ENCODE measurements at regions not wholly inside any gene's neighbourhood (a gene's known extent, or its start where the extent isn't known, plus 50 kb on each side); places are given as distances from the start of the nearest gene placed in this dataset.

DNA sequence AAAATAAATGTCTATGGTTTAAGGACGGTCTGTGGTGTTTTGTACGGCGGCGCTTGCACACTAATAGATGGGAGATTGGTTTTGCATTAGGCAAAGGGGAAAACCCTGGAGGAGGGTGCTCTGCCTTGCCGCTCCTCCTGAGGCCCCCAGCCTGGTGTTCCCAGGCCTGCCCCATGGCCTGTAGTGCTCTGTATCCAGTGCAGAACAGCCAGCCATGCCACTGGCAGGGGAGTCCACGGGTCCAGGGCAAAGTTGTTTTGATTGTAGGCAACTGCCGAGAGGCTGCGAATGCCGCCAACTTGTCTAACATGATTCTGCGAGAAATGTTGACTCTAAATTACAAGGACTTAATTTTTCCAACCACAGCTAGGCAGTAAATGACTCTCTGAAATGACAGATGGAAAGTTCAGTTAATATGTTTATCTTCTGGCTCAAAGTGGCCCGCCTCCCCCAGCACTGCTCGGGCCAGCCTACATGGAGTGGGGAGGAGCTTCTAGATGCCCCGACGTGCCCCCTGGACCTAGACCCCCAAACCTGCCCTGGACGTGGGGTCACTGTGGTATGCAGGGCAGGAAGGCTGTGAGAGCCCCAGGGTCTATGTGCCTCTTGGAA, 104.6 kb upstream of the GDF10 start:
- CTCF ChIA-PET = no interaction called here
- H3K27me3 Mint-ChIP-seq (ENCODE audit: unreplicated experiment) = peaks cover 5% of the 10 kb centered on the region
- H3K36me3 Mint-ChIP-seq (ENCODE audit: insufficient read depth, unreplicated experiment) = no peaks in the 10 kb centered on the region
- peaks cover under 1% of the 10 kb centered on the region for H3K9me3 Mint-ChIP-seq (ENCODE audit: low read depth, unreplicated experiment)
- no peak overlapping the region for H3K27ac Mint-ChIP-seq (ENCODE audit: unreplicated experiment)
- DNase-seq = no peak
- no TSS peak for BruUV-seq (replicated peaks)
- TF ChIP-seq, protein P1, sequence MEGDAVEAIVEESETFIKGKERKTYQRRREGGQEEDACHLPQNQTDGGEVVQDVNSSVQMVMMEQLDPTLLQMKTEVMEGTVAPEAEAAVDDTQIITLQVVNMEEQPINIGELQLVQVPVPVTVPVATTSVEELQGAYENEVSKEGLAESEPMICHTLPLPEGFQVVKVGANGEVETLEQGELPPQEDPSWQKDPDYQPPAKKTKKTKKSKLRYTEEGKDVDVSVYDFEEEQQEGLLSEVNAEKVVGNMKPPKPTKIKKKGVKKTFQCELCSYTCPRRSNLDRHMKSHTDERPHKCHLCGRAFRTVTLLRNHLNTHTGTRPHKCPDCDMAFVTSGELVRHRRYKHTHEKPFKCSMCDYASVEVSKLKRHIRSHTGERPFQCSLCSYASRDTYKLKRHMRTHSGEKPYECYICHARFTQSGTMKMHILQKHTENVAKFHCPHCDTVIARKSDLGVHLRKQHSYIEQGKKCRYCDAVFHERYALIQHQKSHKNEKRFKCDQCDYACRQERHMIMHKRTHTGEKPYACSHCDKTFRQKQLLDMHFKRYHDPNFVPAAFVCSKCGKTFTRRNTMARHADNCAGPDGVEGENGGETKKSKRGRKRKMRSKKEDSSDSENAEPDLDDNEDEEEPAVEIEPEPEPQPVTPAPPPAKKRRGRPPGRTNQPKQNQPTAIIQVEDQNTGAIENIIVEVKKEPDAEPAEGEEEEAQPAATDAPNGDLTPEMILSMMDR (IDR thresholded peaks at IDR 0.05; ENCODE audit: unreplicated experiment) = no peak
- H3K4me3 Mint-ChIP-seq (ENCODE audit: low read depth, unreplicated experiment) = no peak overlapping the region
- intact Hi-C loops (cut with micrococcal nuclease; ENCODE audit: unreplicated experiment) = loop anchor here (10.0 kb wide), 1 partner anchor 151 kb away; no protein-coding TSS in a partner anchor
- no peaks in the 10 kb centered on the region for H3K4me1 Mint-ChIP-seq (ENCODE audit: low read depth, unreplicated experiment)

DNA sequence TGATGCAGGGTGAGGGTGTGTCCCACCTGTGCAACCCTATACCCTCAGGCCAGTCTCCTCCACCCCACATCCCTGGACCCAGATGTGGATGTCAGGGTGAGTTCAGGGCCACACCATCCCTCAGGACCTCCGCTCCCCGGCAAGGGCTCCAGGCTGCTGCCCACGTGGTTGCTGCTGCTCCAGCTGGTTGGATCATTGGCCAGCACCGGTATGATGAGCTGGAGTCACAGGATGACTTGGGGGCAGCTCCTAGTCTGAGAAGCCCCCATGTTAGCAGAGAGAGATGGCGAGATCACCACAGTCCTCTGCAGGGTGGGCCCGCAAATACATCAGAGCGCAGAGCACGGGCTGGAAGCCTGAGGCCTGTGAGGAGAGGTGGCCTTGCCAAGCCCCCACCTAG, 103.3 kb upstream of the GDF10 start:
- no peaks in the 10 kb centered on the region for H3K4me1 Mint-ChIP-seq (ENCODE audit: low read depth, unreplicated experiment)

DNA sequence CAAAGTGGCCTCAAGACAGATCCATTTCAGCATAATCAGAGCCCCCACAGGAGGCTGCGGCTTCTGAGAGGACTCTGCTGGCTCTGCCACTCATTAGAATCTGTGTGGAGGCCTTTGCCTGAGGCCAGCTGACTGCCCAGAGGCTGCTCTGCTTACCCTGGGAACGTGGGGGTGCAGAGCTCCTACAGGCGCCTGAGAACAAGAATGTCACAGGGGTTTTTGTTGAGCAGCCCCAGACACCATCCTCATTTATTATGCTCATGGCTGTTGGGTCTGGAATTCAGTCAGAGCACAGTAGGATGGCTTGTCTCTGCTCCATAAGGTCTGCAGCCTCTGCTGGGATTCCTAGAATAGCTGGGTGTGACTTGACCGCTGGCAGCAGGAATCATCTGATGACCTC, 101.8 kb upstream of the GDF10 start:
- H3K9me3 Mint-ChIP-seq (ENCODE audit: low read depth, unreplicated experiment) = peaks cover 2% of the 10 kb centered on the region
- DNase-seq = no peak
- BruUV-seq (replicated peaks) = no TSS peak
- H3K36me3 Mint-ChIP-seq (ENCODE audit: insufficient read depth, unreplicated experiment) = no peaks in the 10 kb centered on the region
- intact Hi-C loops (cut with micrococcal nuclease; ENCODE audit: unreplicated experiment) = loop anchor here (10.0 kb wide), 1 partner anchor 153 kb away; no protein-coding TSS in a partner anchor
- TF ChIP-seq, protein P1 (IDR thresholded peaks at IDR 0.05; ENCODE audit: unreplicated experiment) = no peak
- H3K27ac Mint-ChIP-seq (ENCODE audit: unreplicated experiment) = no peak overlapping the region
- H3K27me3 Mint-ChIP-seq (ENCODE audit: unreplicated experiment) = peaks cover 16% of the 10 kb centered on the region
- H3K4me1 Mint-ChIP-seq (ENCODE audit: low read depth, unreplicated experiment) = no peaks in the 10 kb centered on the region
- CTCF ChIA-PET = no interaction called here
- H3K4me3 Mint-ChIP-seq (ENCODE audit: low read depth, unreplicated experiment) = no peak overlapping the region

More for the DNA sequence above, 103.3 kb upstream of the GDF10 start:
- CTCF ChIA-PET = no interaction called here
- BruUV-seq (replicated peaks) = no TSS peak
- TF ChIP-seq, protein P1 (IDR thresholded peaks at IDR 0.05; ENCODE audit: unreplicated experiment) = no peak
- Mint-ChIP-seq H3K36me3 (ENCODE audit: insufficient read depth, unreplicated experiment) (no peaks in the 10 kb centered on the region), H3K9me3 (ENCODE audit: low read depth, unreplicated experiment) (peaks cover 2% of the 10 kb centered on the region), H3K4me3 (ENCODE audit: low read depth, unreplicated experiment) (no peak overlapping the region), H3K27me3 (ENCODE audit: unreplicated experiment) (peaks cover 16% of the 10 kb centered on the region), H3K27ac (ENCODE audit: unreplicated experiment) (no peak overlapping the region)
- intact Hi-C loops (cut with micrococcal nuclease; ENCODE audit: unreplicated experiment) = loop anchor here (10.0 kb wide), 1 partner anchor 152 kb away; no protein-coding TSS in a partner anchor
- no peak for DNase-seq

DNA sequence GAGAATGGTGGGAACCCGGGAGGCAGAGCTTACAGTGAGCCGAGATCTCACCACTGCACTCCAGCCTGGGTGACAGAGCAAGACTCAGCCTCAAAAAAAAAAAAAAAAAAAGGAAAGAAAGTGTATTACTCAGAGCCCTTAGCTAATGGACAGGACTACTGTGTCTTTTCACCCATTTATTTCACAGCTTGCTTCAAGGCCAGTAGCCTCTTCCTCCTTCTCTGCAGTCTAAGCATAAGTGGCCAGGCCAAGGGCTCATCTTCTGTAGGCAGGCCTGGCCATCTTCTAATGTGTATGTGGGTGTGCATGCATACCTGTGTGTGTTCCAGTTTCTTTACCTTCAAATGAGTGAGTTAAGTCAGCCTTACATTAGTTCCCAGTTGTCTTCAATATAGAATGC, 94.8 kb upstream of the GDF10 start:
- Mint-ChIP-seq H3K9me3 (ENCODE audit: low read depth, unreplicated experiment) (peaks cover 2% of the 10 kb centered on the region), H3K27me3 (ENCODE audit: unreplicated experiment) (peaks cover 13% of the 10 kb centered on the region), H3K4me1 (ENCODE audit: low read depth, unreplicated experiment) (no peaks in the 10 kb centered on the region), H3K27ac (ENCODE audit: unreplicated experiment) (no peak overlapping the region), H3K4me3 (ENCODE audit: low read depth, unreplicated experiment) (no peak overlapping the region), H3K36me3 (ENCODE audit: insufficient read depth, unreplicated experiment) (no peaks in the 10 kb centered on the region)
- DNase-seq = no peak
- CTCF ChIA-PET = interaction anchor here (0.6 kb wide), 1 partner anchor 17 kb away, joined by 3 read pairs; no protein-coding TSS in a partner anchor
- TF ChIP-seq, protein P1 (IDR thresholded peaks at IDR 0.05; ENCODE audit: unreplicated experiment) = no peak
- BruUV-seq (replicated peaks) = no TSS peak
- intact Hi-C loops (cut with micrococcal nuclease; ENCODE audit: unreplicated experiment) = no loop called here

Measured in Calu3 (cell line).